Astrocyte (in vitro differentiated cells and primary cell): ENCODE measurements at regions not wholly inside any gene's neighbourhood (a gene's known extent, or its start where the extent isn't known, plus 50 kb on each side); places are given as distances from the start of the nearest gene placed in this dataset.

Experiments used
- EZH2 ChIP-seq: IDR thresholded peaks from 2 replicates; pipeline ENCODE4 v1.6.1; 2012; ENCODE audit warnings: mild to moderate bottlenecking, low read length, inconsistent platforms; ENCODE audit not compliant: insufficient read depth
- TF ChIP-seq, protein P1 (sequence below): IDR thresholded peaks from 2 replicates; pipeline ENCODE4 v1.5.1; 2011; ENCODE audit warnings: low read depth, mild to moderate bottlenecking, inconsistent platforms, low read length, moderate library complexity; ENCODE audit not compliant: insufficient read depth

DNA sequence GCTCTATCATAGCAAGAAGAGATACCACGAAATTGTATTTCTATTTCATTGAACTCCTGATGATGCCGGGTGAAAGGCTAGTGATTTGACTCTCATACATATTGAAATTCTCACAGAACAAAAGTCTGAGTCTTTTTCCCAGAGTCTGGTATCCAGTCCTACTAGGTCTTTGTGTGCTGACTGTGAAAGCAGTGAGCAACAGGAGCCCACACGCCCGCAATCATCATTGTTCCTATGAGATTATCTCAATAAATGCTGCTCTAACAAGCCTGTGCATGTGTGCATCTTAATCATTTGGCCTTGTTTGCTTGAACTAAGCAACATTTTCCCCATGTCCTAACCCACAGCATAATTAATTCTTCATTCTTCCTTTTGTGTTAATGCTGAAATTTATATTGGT is 1466.0 kb downstream of the CDH11 start:
- TF ChIP-seq, protein P1, sequence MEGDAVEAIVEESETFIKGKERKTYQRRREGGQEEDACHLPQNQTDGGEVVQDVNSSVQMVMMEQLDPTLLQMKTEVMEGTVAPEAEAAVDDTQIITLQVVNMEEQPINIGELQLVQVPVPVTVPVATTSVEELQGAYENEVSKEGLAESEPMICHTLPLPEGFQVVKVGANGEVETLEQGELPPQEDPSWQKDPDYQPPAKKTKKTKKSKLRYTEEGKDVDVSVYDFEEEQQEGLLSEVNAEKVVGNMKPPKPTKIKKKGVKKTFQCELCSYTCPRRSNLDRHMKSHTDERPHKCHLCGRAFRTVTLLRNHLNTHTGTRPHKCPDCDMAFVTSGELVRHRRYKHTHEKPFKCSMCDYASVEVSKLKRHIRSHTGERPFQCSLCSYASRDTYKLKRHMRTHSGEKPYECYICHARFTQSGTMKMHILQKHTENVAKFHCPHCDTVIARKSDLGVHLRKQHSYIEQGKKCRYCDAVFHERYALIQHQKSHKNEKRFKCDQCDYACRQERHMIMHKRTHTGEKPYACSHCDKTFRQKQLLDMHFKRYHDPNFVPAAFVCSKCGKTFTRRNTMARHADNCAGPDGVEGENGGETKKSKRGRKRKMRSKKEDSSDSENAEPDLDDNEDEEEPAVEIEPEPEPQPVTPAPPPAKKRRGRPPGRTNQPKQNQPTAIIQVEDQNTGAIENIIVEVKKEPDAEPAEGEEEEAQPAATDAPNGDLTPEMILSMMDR, result no peak
- TF ChIP-seq EZH2, result no peak
